HepG2 (cell line): ENCODE measurements at regions not wholly inside any gene's neighbourhood (a gene's known extent, or its start where the extent isn't known, plus 50 kb on each side); places are given as distances from the start of the nearest gene placed in this dataset.

Experiments used
- ATAC-seq: fragments of 200-7000 bp; cut with Tn5 transposase; 3 replicates; pipeline ENCODE4 v1.9.1; 2020; ENCODE audit warnings: mild to moderate bottlenecking, moderate library complexity
- BruUV-seq: library from RNA; stranded (reverse); fragments of 400-500 nt; replicated peaks from 2 replicates; lab custom pipeline; 2021; lab: Mats Ljungman, UMichigan
- CTCF ChIA-PET: fragments of 300-600 bp; formaldehyde crosslinking; extraction: SDS; loops from one replicate; lab custom pipeline; 2021; ENCODE audit warnings: low total read pairs, inconsistent platforms, low intra/inter-chr PET ratio; lab: Yijun Ruan, JAX
- POLR2A ChIA-PET: fragments of 350-600 bp; sonication (Branson Sonifier 250); formaldehyde crosslinking; loops from one replicate; lab custom pipeline; 2020; ENCODE audit warnings: antibody characterized with exemption, inconsistent platforms; lab: Yijun Ruan, JAX
- DNase-seq: peaks from one replicate; pipeline ENCODE4 v3.0.0-alpha.2; 2015; ENCODE audit warnings: low spot score
- FAIRE-seq: peaks from 3 replicates; lab custom pipeline; 2011; peaks lifted over from hg19 to GRCh38; lab: Jason Lieb, UNC
- H2AFZ ChIP-seq: one replicate; pipeline ENCODE4 v1.6.1; 2011; ENCODE audit warnings: low read length, inconsistent platforms
- H3K27ac ChIP-seq: fragments of 300-600 bp; 3 replicates; pipeline ENCODE4 v1.8.0; 2011; ENCODE audit warnings: mixed run types, mild to moderate bottlenecking, mixed read lengths, low read length, inconsistent platforms; ENCODE audit not compliant: insufficient read depth; ENCODE audit errors: extremely low read length
- H3K27me3 ChIP-seq, 2 experiments: fragments of 200-600 bp in 1 of 2; 2 replicates in 1 of 2; 3 replicates in 1 of 2; pipeline versions ENCODE4 v1.6.0 to v1.8.0; 2011; ENCODE audit warnings: low read length in 2 of 2, mild to moderate bottlenecking in 2 of 2, moderate library complexity in 2 of 2, inconsistent platforms in 1 of 2; ENCODE audit not compliant: insufficient read depth in 2 of 2, control insufficient read depth in 1 of 2
- H3K36me3 ChIP-seq, 2 experiments: fragments of 200-600 bp in 1 of 2; replicated peaks in 1 of 2; 2 replicates in 1 of 2; 3 replicates in 1 of 2; pipeline versions ENCODE4 v1.5.1 to v1.8.0; 2011; ENCODE audit warnings: low read length in 2 of 2, inconsistent platforms in 1 of 2; ENCODE audit not compliant: insufficient read depth in 2 of 2, control insufficient read depth in 1 of 2
- H3K4me1 ChIP-seq: 2 replicates; pipeline ENCODE4 v1.5.1; 2012; ENCODE audit warnings: low read length, inconsistent platforms; ENCODE audit not compliant: insufficient read depth
- H3K4me2 ChIP-seq: 2 replicates; pipeline ENCODE4 v1.6.0; 2011; ENCODE audit warnings: low read depth, low read length, inconsistent platforms
- H3K4me3 ChIP-seq, 3 experiments: fragments of 200-600 bp in 1 of 3; sonication (generic), shearing (Covaris generic) in 1 of 3; replicated peaks in 1 of 3; 2 replicates each; pipeline ENCODE4 v1.5.1; 2011 to 2016; ENCODE audit warnings: low read length in 3 of 3, inconsistent platforms in 2 of 3, low read depth in 2 of 3, mild to moderate bottlenecking in 2 of 3, control low read depth in 1 of 3, mixed read lengths in 1 of 3; ENCODE audit not compliant: insufficient read depth in 1 of 3
- H3K79me2 ChIP-seq: one replicate; pipeline ENCODE4 v1.6.1; 2011; ENCODE audit warnings: low read length, inconsistent platforms; ENCODE audit not compliant: insufficient read depth
- H3K9ac ChIP-seq: 2 replicates; pipeline ENCODE4 v1.6.0; 2011; ENCODE audit warnings: mild to moderate bottlenecking, low read depth, low read length, inconsistent platforms; ENCODE audit not compliant: insufficient read depth
- H3K9me3 ChIP-seq: 2 replicates; pipeline ENCODE4 v1.5.1; 2012; ENCODE audit warnings: mild to moderate bottlenecking, low read length
- H4K20me1 ChIP-seq: 2 replicates; pipeline ENCODE4 v1.6.0; 2011; ENCODE audit warnings: inconsistent platforms, mild to moderate bottlenecking, low read length, moderate library complexity; ENCODE audit not compliant: insufficient read depth
- ARNT ChIP-seq: fragments of 450-650 bp; IDR thresholded peaks from 2 replicates; pipeline ENCODE4 v1.6.1; 2017
- GATAD1 ChIP-seq: IDR thresholded peaks from 2 replicates; pipeline ENCODE4 v1.6.1; 2016; ENCODE audit warnings: missing genetic modification reagents, missing compliant biosample characterization
- MAX ChIP-seq: IDR thresholded peaks from 2 replicates; pipeline ENCODE4 v1.6.1; 2012; ENCODE audit warnings: inconsistent platforms
- ZNF263 ChIP-seq: sonication (generic); formaldehyde crosslinking; IDR thresholded peaks from 2 replicates; pipeline ENCODE4 v1.4.0; 2020; ENCODE audit warnings: missing genetic modification reagents
- ZNF710 ChIP-seq: sonication (generic); formaldehyde crosslinking; IDR thresholded peaks from 2 replicates; pipeline ENCODE4 v1.5.0; 2020; ENCODE audit warnings: mild to moderate bottlenecking, missing genetic modification reagents, borderline replicate concordance
- ZNF746 ChIP-seq: sonication (generic); formaldehyde crosslinking; IDR thresholded peaks from 2 replicates; pipeline ENCODE4 v1.8.0; 2022; ENCODE audit warnings: mild to moderate bottlenecking, missing genetic modification reagents
- ZNF775 ChIP-seq: sonication (generic); formaldehyde crosslinking; IDR thresholded peaks from 2 replicates; pipeline ENCODE4 v1.4.0; 2020; ENCODE audit warnings: missing genetic modification reagents, mild to moderate bottlenecking, moderate library complexity, borderline replicate concordance
- WGBS: methylation state at CpG from one replicate; pipeline ENCODE4 v1.1.6; 2017; ENCODE audit warnings: low lambda C conversion rate; 5-methylcytosine and 5-hydroxymethylcytosine counted together
- in situ Hi-C: cut with HindIII; loops from 2 replicates; pipeline ENCODE4 v1.10.0; 2017; ENCODE audit warnings: low pct_unique_long_range_greater_than_20kb; ENCODE audit not compliant: extremely low pct_ligation_motif_present
- intact Hi-C: fragments of 100-400 bp; cut with micrococcal nuclease; formaldehyde crosslinking; loops from one replicate; pipeline ENCODE4 v1.10.0; 2022; ENCODE audit not compliant: unreplicated experiment

GRCh38 chr3:7924228-7924627, 577.4 kb upstream of the LMCD1 start:
- Histone ChIP-seq H3K27ac (no peak overlapping the region), H3K27me3 (no peaks in the 10 kb centered on the region; a peak in 1 of 5 replicates), H3K9ac (no peak overlapping the region), H4K20me1 (no peaks in the 10 kb centered on the region), H3K36me3 (no peaks in the 10 kb centered on the region), H2AFZ (no peak overlapping the region), H3K4me2 (no peak overlapping the region), H3K4me3 (no peak overlapping the region), H3K9me3 (peaks cover 70% of the 10 kb centered on the region), H3K4me1 (no peaks in the 10 kb centered on the region), H3K79me2 (no peaks in the 10 kb centered on the region)
- 54% methylated on average over 2 of the region's 2 CpGs for WGBS
- no TSS peak for BruUV-seq
- ATAC-seq: no peak
- in situ Hi-C loops: no loop called here
- CTCF ChIA-PET: no interaction called here
- POLR2A ChIA-PET: no interaction called here
- no peak for FAIRE-seq
- DNase-seq: no peak
- intact Hi-C loops: no loop called here
- TF ChIP-seq ARNT (no peak), ZNF710 (CRISPR knock-in tag) (no peak), MAX (no peak), ZNF775 (no peak), GATAD1 (no peak), ZNF263 (CRISPR knock-in tag) (no peak)

GRCh38 chr3:7927015-7927414, 574.6 kb upstream of the LMCD1 start:
- intact Hi-C loops: no loop called here
- no peaks in the 10 kb centered on the region for H3K4me1 ChIP-seq
- no peak overlapping the region for H2AFZ ChIP-seq
- H3K9me3 ChIP-seq: peaks cover 68% of the 10 kb centered on the region
- ChIA-PET CTCF (no interaction called here), POLR2A (no interaction called here)
- no TSS peak for BruUV-seq
- no peak overlapping the region for H3K9ac ChIP-seq
- H3K27ac ChIP-seq: no peak overlapping the region
- H3K4me3 ChIP-seq: no peak overlapping the region
- no peak for TF ChIP-seq ZNF746 (CRISPR knock-in tag)
- FAIRE-seq: no peak
- 36% methylated on average over 1 of the region's 1 CpG for WGBS
- no peaks in the 10 kb centered on the region; a peak in 1 of 5 replicates for H3K27me3 ChIP-seq
- H3K4me2 ChIP-seq: no peak overlapping the region
- in situ Hi-C loops: no loop called here
- no peak for DNase-seq
- H3K79me2 ChIP-seq: no peaks in the 10 kb centered on the region
- no peak for ATAC-seq
- no peaks in the 10 kb centered on the region for H3K36me3 ChIP-seq
- H4K20me1 ChIP-seq: no peaks in the 10 kb centered on the region
